8988T (cell line): ENCODE measurements at regions not wholly inside any gene's neighbourhood (a gene's known extent, or its start where the extent isn't known, plus 50 kb on each side); places are given as distances from the start of the nearest gene placed in this dataset.
"Not testable (repeated sequence)": the region's sequence is repeated elsewhere in the genome, so short reads cannot be mapped to it uniquely, and the experiment has no call there.

ENCODE experiments used
- DNase-seq: peaks from one replicate; pipeline ENCODE4 v3.0.0; 2011

DNA sequence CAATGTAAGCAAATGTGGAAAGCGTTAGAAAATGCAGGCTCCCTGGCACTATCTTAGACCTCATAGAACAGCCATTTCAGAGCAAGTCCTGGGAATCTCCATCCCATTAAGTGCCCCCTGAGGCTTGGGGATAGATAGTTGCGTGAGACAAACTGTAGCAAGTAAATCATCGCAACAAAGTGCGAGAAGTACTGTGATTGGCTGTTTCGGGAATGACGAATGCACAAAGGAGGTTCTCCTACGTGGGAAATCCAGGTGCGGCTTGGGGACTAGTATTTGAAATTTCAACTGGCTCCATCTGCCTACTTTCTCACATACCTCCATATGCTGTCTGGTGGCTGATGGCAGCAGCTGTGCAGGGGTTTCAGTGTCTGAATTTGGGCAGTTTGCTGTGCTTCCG is 84.5 kb downstream of the PLEKHG1 start:
- no peak for DNase-seq

DNA sequence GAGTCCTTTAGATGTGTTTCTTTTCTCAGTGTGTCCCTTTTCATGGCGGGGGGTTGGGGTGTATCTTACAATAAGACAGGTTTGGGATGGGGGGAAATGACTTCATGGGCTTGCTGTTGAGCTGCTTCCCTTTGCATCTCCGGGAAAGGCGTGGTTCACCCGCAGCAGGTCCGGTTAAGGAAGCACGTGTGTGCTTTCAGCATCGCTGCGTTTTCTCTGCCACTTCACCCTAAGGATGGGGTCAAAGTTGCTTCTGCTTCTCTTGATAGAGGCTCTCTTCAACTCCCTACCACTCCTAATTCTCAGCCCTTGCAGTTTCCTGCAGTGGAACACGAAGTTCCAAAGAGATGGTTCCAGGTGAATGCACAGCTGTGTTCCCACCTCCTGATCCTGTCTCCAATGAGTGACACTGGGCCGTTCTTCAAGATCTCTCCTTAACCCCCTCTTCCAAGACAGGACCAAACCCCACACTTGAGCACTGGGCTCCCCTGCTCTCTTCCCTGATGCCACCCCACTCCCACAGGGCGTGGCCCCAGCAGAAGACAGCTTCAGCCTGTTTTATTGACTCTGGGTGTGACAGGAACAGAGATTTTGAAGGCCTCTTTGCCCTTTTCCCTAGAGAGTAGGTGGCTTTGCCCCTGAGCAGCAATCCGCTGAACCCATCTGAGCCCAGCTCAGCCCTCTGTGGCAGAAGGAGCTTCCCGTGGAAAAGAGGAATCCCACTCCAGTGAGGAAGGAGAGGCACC is 85.2 kb downstream of the PLEKHG1 start:
- no peak for DNase-seq

DNA sequence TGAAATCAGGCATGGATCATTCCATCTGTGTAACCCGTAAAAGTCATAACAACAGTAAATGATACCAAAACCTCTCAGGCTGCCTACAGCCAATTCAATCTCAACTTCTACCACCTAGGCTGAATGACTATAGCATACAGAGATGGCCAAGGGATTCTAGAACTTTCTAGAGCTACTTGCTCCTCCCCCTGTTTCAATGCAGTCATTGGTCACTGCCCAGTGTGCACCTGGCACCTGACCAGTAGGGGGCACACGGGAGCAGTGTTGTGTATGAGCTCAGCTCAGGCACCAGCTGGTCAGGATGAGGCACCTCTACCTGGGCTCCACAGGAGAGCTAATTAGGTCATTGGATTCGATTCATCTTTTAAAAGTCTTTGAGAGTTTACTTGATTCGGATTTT is 86.2 kb downstream of the PLEKHG1 start:
- peak; percentile 18 for DNase-seq

- DNase-seq: no peak
These were observed 86.9 kb downstream of the PLEKHG1 start for GRCh38 chr6:150686566-150686965.

GRCh38 chr6:150687508-150687907 is 87.8 kb downstream of the PLEKHG1 start:
- DNase-seq: no peak

DNA sequence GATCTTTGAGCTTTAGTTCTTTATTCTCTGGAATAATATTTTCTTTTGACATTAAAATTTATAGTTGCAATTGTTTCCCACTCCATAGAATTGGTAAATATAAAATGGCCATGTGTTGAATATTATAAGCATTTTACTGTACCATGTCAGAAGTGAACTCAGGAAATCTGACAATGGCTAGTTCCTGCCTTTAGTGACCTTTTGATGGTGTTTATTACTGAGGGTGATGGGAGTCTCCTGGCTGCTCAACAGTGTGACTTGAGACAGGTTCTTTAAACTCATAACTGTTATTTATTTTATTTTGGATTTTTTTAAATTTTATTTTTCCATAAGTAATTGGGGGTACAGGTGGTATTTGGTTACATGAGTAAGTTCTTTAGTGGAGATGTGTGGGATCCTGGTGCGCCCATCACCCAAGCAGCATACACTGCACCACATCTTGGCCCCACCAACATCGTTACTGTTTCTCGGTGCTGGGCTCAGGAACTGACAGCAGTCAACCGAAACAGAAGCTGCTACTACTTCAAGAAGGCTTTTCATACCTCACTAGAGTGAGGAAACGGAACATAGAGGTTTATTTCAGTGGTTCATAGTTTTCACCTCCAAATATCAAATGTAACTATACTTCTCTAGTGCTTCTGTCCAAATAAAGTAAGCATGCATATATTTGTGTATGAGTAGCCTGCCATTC is 90.4 kb downstream of the PLEKHG1 start:
- no peak for DNase-seq

DNA sequence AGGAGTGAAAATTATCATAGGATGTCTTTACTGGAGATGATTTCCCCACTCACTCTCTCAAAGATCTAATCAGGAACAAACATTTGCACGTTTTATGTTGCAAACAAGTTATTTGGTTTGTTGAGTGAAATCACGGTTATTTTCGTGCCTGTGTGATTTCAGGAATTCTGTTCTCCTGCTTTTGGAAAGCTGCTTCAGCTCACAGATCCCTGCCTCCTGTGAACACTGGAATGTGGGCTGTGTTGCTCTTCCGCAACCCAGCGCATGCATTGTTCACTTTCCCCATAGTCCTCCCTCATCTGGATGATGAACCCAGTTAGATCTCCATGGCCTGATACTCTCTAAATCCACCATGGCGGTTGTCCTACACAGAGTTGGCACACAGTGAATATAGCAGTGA is 91.0 kb downstream of the PLEKHG1 start:
- DNase-seq: no peak

- DNase-seq: no peak
These were observed 91.8 kb downstream of the PLEKHG1 start for GRCh38 chr6:150691463-150691862.

- no peak for DNase-seq
These were observed 92.9 kb downstream of the PLEKHG1 start for GRCh38 chr6:150692604-150693003.

DNA sequence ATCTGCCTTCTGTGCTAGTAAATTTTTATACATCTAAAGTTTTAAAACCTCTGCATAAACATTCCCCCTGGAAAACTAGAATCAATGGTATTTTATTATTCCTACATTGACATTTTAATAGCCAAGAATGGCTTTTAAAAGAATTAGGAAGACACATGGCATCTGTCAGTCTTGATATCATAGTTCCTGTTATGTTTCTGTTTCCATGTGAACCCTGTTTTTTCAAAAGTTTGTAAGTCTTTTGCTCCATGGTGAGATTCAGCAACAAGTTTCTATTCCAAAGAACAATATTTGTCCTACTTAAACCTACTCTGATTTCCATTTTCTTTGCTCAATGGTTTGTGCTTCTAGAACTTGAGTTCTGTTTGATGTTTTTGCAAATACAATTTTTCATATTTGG is 95.2 kb downstream of the PLEKHG1 start:
- DNase-seq: no peak

GRCh38 chr6:150695652-150696051 is 96.0 kb downstream of the PLEKHG1 start:
- no peak for DNase-seq

DNA sequence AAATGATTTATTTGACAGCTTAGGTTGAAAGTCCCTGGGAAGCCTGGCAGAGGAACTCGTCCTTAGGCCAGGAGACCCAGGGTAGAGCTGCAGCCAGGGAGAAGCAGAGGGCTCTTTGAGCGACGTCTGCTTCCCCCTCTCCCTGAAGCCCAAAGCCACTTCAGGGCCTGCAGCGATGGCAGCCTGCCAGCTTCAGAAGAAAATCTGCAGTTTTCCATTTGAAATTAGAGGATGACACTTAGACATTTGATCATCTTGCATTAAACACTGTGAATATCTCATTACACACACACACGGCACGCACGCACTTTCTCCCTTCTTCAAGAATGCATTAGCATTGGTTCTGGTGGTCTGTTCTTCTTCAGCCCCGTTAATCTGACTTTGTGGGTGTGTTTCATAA is 96.5 kb downstream of the PLEKHG1 start:
- DNase-seq: no peak

DNA sequence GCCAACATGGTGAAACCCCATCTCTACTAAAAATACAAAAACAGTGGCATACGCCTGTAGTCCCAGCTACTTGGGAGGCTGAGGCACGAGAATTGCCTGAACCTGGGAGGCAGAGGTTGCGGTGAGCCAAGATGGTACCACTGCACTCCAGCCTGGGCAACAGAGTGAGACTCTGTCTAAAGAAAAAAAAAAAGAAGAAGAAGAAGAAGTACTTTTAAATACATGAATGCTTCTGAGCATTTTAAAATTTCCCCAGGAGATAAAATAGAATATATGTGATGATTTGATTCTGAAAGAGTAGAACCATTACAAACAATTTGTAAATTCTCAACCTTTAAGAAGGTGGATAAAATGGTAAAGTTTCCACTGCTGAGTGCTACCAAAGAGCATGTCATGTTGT is 97.2 kb downstream of the PLEKHG1 start:
- DNase-seq: not testable (repeated sequence)

- no peak for DNase-seq
These were observed 97.8 kb downstream of the PLEKHG1 start for GRCh38 chr6:150697515-150697914.

DNA sequence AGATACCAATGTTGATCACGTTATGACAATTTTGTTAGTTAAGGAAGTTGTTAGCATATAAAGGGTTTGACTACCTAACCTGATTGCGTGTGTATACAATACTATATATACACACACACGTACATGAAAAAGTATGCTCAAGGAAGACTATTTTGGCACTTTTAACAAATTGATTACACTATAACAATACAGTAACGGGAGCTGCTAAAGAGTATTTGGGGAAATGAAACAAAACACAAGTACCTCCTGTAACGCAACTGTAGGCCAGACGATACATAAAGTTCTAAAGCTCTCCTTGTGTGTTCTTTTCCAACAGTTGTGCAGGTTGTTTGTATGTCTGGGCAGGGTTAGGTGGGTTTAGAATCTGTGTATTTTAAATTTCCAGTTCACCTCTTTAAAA is 98.7 kb downstream of the PLEKHG1 start:
- no peak for DNase-seq

GRCh38 chr6:150702675-150703074 is 103.0 kb downstream of the PLEKHG1 start:
- no peak for DNase-seq

DNA sequence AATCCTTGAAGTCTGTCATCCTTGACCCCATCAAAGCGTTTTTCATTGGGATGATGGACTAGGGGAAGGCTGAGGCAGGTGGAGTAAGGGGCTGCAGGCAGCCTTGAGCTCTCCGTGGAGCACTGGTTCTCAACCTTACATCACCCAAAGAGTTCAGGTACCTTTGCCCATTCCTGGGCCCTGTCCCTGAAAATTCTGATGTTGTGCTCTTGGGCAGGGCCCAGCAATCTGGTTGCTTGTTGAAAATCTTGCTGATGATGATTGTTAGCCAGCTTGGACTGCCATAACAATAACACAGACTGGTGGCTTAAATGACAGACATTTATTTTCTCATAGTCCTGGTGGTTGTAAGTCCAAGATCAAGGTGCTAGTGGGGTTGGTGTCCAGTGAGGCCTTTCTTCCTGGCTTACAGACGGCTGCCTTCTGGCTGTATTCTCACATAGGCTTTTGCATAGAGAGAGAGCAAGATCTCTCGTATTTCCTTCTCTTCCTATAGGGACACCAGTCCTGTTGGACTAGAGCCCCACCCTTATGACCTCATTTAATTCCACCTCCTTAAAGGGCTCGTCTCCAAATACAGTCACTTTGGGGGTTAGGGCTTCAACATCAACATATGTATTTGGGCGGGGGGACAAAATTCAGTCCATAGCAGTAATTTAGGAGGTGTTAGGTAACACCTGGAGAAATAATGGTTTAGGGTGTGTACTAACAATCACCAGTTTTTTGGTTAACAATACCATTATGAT is 104.9 kb downstream of the PLEKHG1 start:
- no peak for DNase-seq

DNA sequence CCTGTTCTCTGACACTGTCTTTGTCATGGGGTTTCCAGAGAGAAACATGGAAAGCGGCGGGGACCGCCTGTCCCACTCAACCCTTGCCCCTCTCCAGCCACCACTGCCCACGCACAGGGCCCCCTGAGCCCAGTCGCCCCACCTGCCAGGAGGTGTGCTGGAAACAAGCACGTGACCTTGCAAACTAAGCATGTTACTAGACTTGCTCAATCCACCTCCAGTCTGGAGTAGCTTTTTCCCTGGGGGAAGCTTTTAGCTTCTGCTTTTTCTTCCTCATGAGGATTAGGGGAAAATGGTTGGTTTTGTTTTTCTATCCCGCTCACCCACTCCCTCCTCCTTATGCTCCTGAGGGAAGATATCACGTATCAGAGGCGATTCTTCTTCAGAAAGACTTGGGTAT is 105.7 kb downstream of the PLEKHG1 start:
- DNase-seq: no peak

GRCh38 chr6:150710236-150710635 is 110.6 kb downstream of the PLEKHG1 start:
- DNase-seq: no peak

- no peak for DNase-seq
These were observed 111.4 kb downstream of the PLEKHG1 start for GRCh38 chr6:150711061-150711460.

DNA sequence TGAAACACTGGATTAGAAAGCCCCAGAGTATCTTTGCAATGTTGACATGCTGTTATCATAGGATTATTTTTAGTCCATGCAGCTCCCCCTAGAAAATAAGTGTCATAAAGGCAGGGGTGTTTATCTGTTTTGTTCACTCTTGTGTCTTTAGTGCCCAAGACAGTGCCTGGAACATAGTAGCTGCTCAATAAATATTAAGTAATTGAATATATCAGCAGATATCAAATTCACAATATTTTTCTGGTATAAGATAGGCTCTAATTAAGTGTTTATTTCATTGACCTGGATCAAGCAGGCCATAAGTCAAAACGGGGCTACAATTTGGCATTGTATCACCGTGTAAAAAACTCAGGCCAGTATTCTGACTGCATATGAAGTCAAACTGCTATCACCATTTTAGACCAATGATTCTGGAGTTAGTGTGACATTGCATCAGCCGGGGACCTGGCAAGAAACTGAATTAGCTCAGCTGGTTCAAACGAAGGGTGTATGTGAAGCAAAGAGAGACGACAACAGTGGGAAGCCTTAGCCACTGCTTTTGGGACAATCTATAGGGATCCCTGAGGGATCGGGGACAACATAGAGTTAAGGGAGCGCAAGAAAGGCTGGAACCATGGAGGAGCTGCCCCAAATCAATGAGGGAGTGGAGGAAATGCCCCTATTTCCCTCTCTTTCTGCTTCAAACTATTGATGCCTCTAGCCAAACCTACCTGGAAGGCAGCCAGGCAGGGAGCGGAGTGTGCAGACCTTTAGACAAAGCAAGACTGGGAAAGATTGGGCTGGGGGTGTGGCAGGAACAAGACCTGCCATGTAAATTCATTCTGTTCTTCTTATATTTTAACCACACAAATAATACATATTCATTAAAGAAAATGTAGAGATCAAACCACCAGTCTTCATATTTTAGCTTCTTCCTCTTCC is 112.2 kb downstream of the PLEKHG1 start:
- no peak for DNase-seq

DNA sequence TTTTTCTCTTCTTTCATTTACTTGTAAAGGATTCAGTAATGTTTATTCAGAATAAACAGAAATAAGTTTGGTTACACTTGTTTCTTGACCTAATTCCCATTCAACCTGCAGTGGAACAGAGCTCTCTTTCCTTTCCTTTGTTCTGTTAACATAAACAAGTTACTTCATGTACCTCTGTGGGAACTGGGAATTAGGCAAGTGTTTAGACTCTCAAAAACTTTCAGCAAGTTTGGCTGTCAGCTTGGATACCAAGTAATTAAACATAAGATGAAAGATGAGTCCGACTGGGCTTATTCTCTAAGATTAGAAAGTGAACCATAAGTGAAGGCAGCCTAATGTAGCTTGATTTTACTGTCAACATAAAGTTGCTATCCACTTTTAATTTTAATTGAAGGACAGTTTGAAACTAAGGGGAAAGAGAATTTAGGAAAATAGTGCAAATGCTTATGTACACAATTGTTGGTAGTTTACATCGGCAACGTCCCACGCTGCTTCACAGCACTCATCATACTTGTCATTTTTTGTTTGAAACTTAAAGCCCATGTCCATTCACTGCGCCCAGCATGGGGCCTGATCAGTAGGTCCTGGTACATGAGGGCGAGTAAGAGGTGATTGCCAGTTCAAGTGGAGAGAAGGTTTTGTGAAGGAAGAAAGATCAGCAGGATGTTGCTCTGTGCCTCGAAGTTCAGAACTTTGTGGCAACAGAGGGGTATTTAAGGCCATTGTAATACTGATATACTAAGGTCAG is 113.0 kb downstream of the PLEKHG1 start:
- no peak for DNase-seq
